Neuronal stem cell (in vitro differentiated cells): ENCODE measurements at regions not wholly inside any gene's neighbourhood (a gene's known extent, or its start where the extent isn't known, plus 50 kb on each side); places are given as distances from the start of the nearest gene placed in this dataset.
A peak's percentile ranks its signal among the peaks of the same experiment; 100 is the strongest.

ENCODE experiments used
- DNase-seq: peaks from one replicate; pipeline ENCODE4 v3.0.0-alpha.2; 2013; ENCODE audit warnings: low spot score
- H2AFZ ChIP-seq: one replicate; pipeline ENCODE4 v1.6.1; 2013; ENCODE audit warnings: mild to moderate bottlenecking, low read length, inconsistent platforms
- H2AK5ac ChIP-seq: 2 replicates; pipeline ENCODE4 v1.6.1; 2013; ENCODE audit warnings: low read depth, mild to moderate bottlenecking, inconsistent platforms, low read length, moderate library complexity, mixed read lengths
- H2BK120ac ChIP-seq: 2 replicates; pipeline ENCODE4 v1.6.1; 2013; ENCODE audit warnings: low read depth, mild to moderate bottlenecking, inconsistent platforms, low read length, moderate library complexity, mixed read lengths
- H2BK12ac ChIP-seq: one replicate; pipeline ENCODE4 v1.6.1; 2013; ENCODE audit warnings: low read length, inconsistent platforms
- H2BK15ac ChIP-seq: 2 replicates; pipeline ENCODE4 v1.6.1; 2013; ENCODE audit warnings: mild to moderate bottlenecking, low read length, inconsistent platforms, mixed read lengths
- H2BK5ac ChIP-seq: one replicate; pipeline ENCODE4 v1.6.1; 2013; ENCODE audit warnings: inconsistent platforms, mild to moderate bottlenecking, low read length, moderate library complexity
- H3K14ac ChIP-seq: one replicate; pipeline ENCODE4 v1.6.1; 2013; ENCODE audit warnings: low read length, inconsistent platforms
- H3K18ac ChIP-seq: 2 replicates; pipeline ENCODE4 v1.6.1; 2013; ENCODE audit warnings: low read length, inconsistent platforms
- H3K23ac ChIP-seq: 2 replicates; pipeline ENCODE4 v1.6.1; 2013; ENCODE audit warnings: low read depth, mild to moderate bottlenecking, mixed read lengths, low read length, inconsistent platforms; ENCODE audit not compliant: poor library complexity
- H3K27ac ChIP-seq: replicated peaks from 3 replicates; pipeline ENCODE4 v1.5.1; 2013; ENCODE audit warnings: low read length, inconsistent platforms
- H3K27me3 ChIP-seq, 3 experiments: 2 replicates each; pipeline ENCODE4 v1.6.1; 2013; ENCODE audit warnings: low read length in 3 of 3, mild to moderate bottlenecking in 2 of 3, inconsistent platforms in 1 of 3, low read depth in 1 of 3, mixed read lengths in 1 of 3, moderate library complexity in 1 of 3; ENCODE audit not compliant: control insufficient read depth in 3 of 3, insufficient read depth in 3 of 3
- H3K36me3 ChIP-seq, 2 donors: replicated peaks in 1 of 2; 2 replicates each; pipeline ENCODE4 v1.6.1; 2013; ENCODE audit warnings: low read length in 2 of 2; ENCODE audit not compliant: control insufficient read depth in 2 of 2, insufficient read depth in 2 of 2
- H3K4ac ChIP-seq: 2 replicates; pipeline ENCODE4 v1.6.1; 2013; ENCODE audit warnings: inconsistent platforms, mild to moderate bottlenecking, low read length, moderate library complexity
- H3K4me1 ChIP-seq, 2 donors: 1 replicate in 1 of 2; 2 replicates in 1 of 2; pipeline ENCODE4 v1.6.1; 2013; ENCODE audit warnings: low read length in 2 of 2, low read depth in 1 of 2; ENCODE audit not compliant: control insufficient read depth in 2 of 2, insufficient read depth in 1 of 2
- H3K4me2 ChIP-seq: one replicate; pipeline ENCODE4 v1.6.1; 2013; ENCODE audit warnings: mild to moderate bottlenecking, low read length, inconsistent platforms; ENCODE audit not compliant: insufficient read depth, poor library complexity, severe bottlenecking
- H3K4me3 ChIP-seq, 2 donors: 2 replicates each; pipeline ENCODE4 v1.5.1; 2013; ENCODE audit warnings: low read length in 2 of 2, mild to moderate bottlenecking in 2 of 2, inconsistent platforms in 1 of 2, moderate library complexity in 1 of 2
- H3K79me1 ChIP-seq: one replicate; pipeline ENCODE4 v1.6.1; 2013; ENCODE audit warnings: low read depth, mild to moderate bottlenecking, inconsistent platforms, low read length, moderate library complexity
- H3K9ac ChIP-seq: one replicate; pipeline ENCODE4 v1.6.1; 2013; ENCODE audit warnings: mild to moderate bottlenecking, low read depth, low read length, inconsistent platforms; ENCODE audit not compliant: poor library complexity
- H3K9me3 ChIP-seq, 2 donors: replicated peaks in 1 of 2; 2 replicates each; pipeline versions ENCODE3 to v1.6.1; 2013; ENCODE audit warnings: low read length in 2 of 2, mild to moderate bottlenecking in 2 of 2, inconsistent platforms in 1 of 2, low read depth in 1 of 2, mixed read lengths in 1 of 2, moderate library complexity in 1 of 2; ENCODE audit not compliant: control insufficient read depth in 2 of 2, insufficient read depth in 1 of 2
- H4K8ac ChIP-seq: one replicate; pipeline ENCODE4 v1.6.1; 2013; ENCODE audit warnings: low read depth, mild to moderate bottlenecking, inconsistent platforms, low read length, moderate library complexity
- H4K91ac ChIP-seq: one replicate; pipeline ENCODE4 v1.6.1; 2013; ENCODE audit warnings: low read length, low read depth, mild to moderate bottlenecking, inconsistent platforms; ENCODE audit not compliant: poor library complexity
- WGBS, 2 donors: extraction: QIAGEN DNeasy Blood & Tissue Kit; methylation state at CpG; one replicate each; pipeline ENCODE4 v1.1.7; 2013; ENCODE audit warnings: missing lambda C conversion rate in 2 of 2, mixed read lengths in 1 of 2; ENCODE audit not compliant: insufficient read length in 2 of 2, insufficient replicate concordance in 1 of 2; ENCODE audit errors: extremely low coverage in 2 of 2; 5-methylcytosine and 5-hydroxymethylcytosine counted together

- H3K14ac ChIP-seq: no peak overlapping the region
- no peaks in the 10 kb centered on the region for H3K36me3 ChIP-seq
- H3K9ac ChIP-seq: no peak overlapping the region
- no peak overlapping the region for H3K27ac ChIP-seq
- DNase-seq: no peak
- H3K4me2 ChIP-seq: no peak overlapping the region
- H2AK5ac ChIP-seq: no peak overlapping the region
- no peak overlapping the region for H3K4me3 ChIP-seq
- H2BK15ac ChIP-seq: no peak overlapping the region
- no peak overlapping the region for H2BK12ac ChIP-seq
- no peak overlapping the region for H2BK120ac ChIP-seq
- peaks cover 0 to 2% of the 10 kb centered on the region in 2 donors for H3K4me1 ChIP-seq
- H4K8ac ChIP-seq: no peak overlapping the region
- H2AFZ ChIP-seq: no peak overlapping the region
- no peaks in the 10 kb centered on the region for H3K79me1 ChIP-seq
- no peak overlapping the region for H3K23ac ChIP-seq
- no peak overlapping the region for H3K4ac ChIP-seq
- no peaks in the 10 kb centered on the region for H3K27me3 ChIP-seq
- H4K91ac ChIP-seq: no peak overlapping the region
- H3K9me3 ChIP-seq: peaks cover 0 to 2% of the 10 kb centered on the region in 2 donors
- H2BK5ac ChIP-seq: no peak overlapping the region
- WGBS, 2 donors: no CpG with 5 or more reads among the region's 1 CpG
- H3K18ac ChIP-seq: no peak overlapping the region
These were observed 917.9 kb upstream of the AUTS2 start for GRCh38 chr7:68680235-68680872.

DNA sequence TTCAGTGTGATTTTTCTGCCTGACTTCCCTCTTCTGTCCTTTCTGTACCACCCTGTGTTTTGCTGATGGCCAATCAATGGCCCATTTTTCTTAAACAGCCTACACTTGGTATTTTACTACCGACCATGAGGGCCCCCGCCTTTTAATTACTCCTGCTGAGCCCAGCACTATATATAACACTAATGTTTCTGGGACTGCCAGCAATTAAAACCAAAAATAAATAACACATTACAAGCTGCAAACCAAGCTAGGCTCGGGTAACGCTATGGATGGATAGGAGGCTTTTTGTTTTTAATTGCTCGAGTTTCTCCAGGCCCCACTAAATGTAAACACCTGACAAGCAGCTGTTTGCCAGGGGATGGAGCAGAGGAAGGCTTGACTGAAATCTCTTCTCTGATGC, 915.4 kb upstream of the AUTS2 start:
- Histone ChIP-seq H3K4me2 (no peak overlapping the region), H3K9me3 (no peaks in the 10 kb centered on the region), H2BK120ac (no peak overlapping the region), H2AFZ (no peak overlapping the region), H3K4ac (no peak overlapping the region), H3K27me3 (no peaks in the 10 kb centered on the region), H2BK15ac (no peak overlapping the region), H3K14ac (no peak overlapping the region), H3K36me3 (no peaks in the 10 kb centered on the region), H3K9ac (no peak overlapping the region), H3K23ac (no peak overlapping the region), H4K8ac (no peak overlapping the region), H4K91ac (no peak overlapping the region), H3K4me3 (no peak overlapping the region), H2BK5ac (no peak overlapping the region), H3K27ac (no peak overlapping the region), H2BK12ac (no peak overlapping the region), H3K79me1 (no peaks in the 10 kb centered on the region), H3K4me1 (peaks cover 0 to 2% of the 10 kb centered on the region in 2 donors), H2AK5ac (no peak overlapping the region), H3K18ac (no peak overlapping the region)
- WGBS, 2 donors: no CpG with 5 or more reads among the region's 5 CpGs
- no peak for DNase-seq

DNA sequence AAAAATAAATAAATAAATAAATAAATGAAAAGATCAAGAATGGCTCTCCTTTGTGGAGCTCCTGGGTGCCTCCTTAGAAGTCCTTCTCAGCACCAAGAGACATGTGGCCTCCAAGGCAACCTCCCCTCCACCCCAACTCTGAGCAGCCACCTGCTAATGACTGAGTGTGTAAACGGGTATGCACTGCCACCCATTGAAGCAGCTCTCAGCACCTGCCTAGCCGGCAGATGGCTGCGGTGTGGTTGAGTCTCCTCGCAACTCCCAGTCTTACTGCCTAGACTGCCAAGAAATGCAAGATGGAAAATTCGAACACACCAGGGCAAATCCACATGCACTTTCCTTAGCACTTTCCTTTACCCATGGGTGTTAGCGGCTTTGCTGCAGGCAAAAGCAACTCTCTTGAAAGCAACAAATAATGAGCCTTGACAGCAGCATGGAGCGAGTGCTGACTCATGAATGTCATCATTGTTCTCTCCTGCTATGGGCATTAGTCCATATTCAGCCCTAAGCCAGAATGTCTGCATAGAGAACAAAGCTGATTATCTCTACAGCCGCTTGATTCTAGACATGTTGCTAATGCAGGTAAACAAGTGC, 913.9 kb upstream of the AUTS2 start:
- H2BK12ac ChIP-seq: no peak overlapping the region
- WGBS, 2 donors: no CpG with 5 or more reads among the region's 8 CpGs

DNA sequence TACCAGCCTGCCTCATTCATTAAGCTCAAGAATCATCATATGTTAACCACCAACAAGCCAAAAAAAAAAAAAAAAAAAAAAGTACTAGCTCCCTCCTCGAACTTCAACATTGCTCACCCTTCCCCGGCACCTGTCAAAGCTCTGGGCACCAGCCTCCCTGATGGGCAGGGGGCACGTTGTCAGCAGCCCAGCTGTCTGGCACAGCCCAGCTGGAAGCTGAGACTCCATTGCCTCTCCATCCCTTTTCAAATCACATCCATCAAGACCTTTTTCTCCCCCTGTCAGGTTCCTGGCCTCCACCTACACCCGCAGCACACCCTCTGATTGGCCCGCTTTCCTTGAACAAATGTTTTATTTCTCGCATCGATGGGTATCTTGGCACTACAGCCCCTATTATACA, 913.3 kb upstream of the AUTS2 start:
- Histone ChIP-seq H3K9me3 (no peaks in the 10 kb centered on the region), H3K18ac (peak overlapping the region; percentile 72), H3K4me2 (no peak overlapping the region), H2BK5ac (no peak overlapping the region), H3K27me3 (no peaks in the 10 kb centered on the region), H2BK15ac (no peak overlapping the region), H3K9ac (no peak overlapping the region), H3K36me3 (no peaks in the 10 kb centered on the region), H3K14ac (no peak overlapping the region), H2BK12ac (no peak overlapping the region), H4K8ac (no peak overlapping the region), H3K27ac (no peak overlapping the region), H2AK5ac (no peak overlapping the region), H3K4me1 (peaks cover 0 to 6% of the 10 kb centered on the region in 2 donors), H3K4me3 (no peak overlapping the region), H2BK120ac (no peak overlapping the region), H3K4ac (no peak overlapping the region), H3K79me1 (no peaks in the 10 kb centered on the region), H4K91ac (no peak overlapping the region), H3K23ac (no peak overlapping the region), H2AFZ (no peak overlapping the region)
- WGBS, 2 donors: no CpG with 5 or more reads among the region's 7 CpGs
- no peak for DNase-seq

More for the DNA sequence above, 913.9 kb upstream of the AUTS2 start:
- H2BK120ac ChIP-seq: no peak overlapping the region
- no peaks in the 10 kb centered on the region for H3K27me3 ChIP-seq
- H4K8ac ChIP-seq: no peak overlapping the region
- H3K4me1 ChIP-seq: peaks cover 0 to 6% of the 10 kb centered on the region in 2 donors
- H2AFZ ChIP-seq: peak overlapping the region; percentile 15
- no peaks in the 10 kb centered on the region for H3K36me3 ChIP-seq
- no peak overlapping the region for H2BK5ac ChIP-seq
- H3K79me1 ChIP-seq: no peaks in the 10 kb centered on the region
- no peak overlapping the region for H4K91ac ChIP-seq
- H2AK5ac ChIP-seq: no peak overlapping the region
- H3K9ac ChIP-seq: no peak overlapping the region
- H3K4ac ChIP-seq: no peak overlapping the region
- DNase-seq: peak; percentile 15
- no peak overlapping the region for H2BK15ac ChIP-seq
- H3K14ac ChIP-seq: no peak overlapping the region
- no peak overlapping the region for H3K27ac ChIP-seq
- H3K4me3 ChIP-seq: no peak overlapping the region
- H3K23ac ChIP-seq: no peak overlapping the region
- no peaks in the 10 kb centered on the region for H3K9me3 ChIP-seq
- no peak overlapping the region for H3K18ac ChIP-seq
- no peak overlapping the region for H3K4me2 ChIP-seq
